ENCODE measurements at regions not wholly inside any gene's neighbourhood (a gene's known extent, or its start where the extent isn't known, plus 50 kb on each side); places are given as distances from the start of the nearest gene placed in this dataset.
"Not testable (repeated sequence)": the region's sequence is repeated elsewhere in the genome, so short reads cannot be mapped to it uniquely, and the experiment has no call there.

DNA sequence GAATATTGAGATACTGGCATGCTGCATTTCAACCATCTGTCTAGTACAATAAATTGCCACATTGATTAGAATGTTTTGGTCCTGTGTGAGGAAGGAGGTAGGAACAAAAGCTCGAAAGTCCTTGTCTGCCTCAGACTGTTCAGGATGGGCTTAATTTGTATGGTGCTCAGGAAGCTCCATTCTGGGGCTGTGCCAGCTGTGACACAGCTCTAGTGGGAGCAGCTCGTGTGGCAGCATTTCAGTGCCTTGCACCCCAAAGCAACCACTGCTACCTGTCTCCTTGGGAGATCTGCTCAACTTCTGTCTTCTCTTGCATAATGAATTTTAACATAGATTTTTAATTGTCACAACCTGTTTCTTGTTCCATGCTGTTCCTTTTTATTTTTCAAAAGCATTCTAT is 144.4 kb upstream of the THUMPD2 start:
- DNase-seq = no peak

DNA sequence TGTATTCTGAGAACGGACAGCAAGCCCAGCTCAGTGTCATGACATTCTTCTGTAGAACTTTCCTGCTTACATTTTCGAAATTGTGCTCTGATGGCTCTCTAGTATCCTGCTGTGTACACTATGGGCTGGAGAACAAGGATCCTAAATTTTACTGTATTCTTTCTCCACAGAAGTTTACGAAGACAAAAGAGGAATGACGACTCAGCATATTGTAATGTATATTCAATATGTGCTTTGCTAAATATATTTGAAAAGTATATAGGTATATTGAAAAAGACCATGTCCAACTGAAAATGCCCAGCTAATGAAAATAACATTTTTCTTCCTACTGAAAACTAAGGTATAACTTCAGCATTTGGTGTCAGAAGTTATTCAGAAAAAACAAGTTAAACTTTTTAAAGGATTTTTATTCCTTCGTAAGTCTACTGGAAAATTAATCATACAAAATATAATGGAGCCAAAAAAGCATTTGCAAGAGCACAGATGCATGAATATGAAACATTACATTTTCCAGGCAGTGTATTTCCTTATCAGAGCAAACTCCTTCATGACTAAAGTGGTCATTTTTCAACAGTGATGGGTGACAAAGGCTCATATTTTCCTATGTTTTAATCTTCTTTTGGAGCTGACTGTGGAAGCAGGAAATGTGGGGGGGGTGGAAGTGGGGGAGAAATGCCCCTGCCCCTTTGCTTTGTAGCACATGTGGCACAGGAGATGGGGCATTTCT is 143.8 kb upstream of the THUMPD2 start:
- DNase-seq = no peak

DNA sequence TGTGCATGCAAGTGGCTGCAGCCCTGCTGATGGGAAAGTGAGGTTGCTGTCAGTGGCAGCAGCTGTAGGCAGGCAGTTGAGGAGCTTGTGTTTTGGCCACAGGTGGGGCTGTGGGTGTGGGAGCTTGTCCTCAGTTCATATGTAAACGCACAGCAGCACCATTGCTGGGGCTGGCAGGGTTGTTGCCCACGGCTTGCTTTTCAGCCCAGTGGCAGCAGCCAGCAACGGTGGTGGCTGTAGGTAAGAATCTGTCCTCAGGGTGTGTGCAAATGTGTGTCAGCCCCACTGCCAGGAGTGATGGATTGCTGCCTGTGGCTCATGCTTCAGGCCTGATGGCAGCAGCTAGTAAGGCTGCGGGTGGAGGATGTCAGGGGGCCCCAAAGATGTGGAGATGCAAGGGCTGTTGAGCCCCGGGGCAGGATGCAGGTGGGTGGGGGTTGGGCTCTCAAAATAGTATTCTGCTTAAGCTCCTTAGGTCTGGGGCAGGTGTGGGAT is 141.3 kb upstream of the THUMPD2 start:
- no peak for DNase-seq

DNA sequence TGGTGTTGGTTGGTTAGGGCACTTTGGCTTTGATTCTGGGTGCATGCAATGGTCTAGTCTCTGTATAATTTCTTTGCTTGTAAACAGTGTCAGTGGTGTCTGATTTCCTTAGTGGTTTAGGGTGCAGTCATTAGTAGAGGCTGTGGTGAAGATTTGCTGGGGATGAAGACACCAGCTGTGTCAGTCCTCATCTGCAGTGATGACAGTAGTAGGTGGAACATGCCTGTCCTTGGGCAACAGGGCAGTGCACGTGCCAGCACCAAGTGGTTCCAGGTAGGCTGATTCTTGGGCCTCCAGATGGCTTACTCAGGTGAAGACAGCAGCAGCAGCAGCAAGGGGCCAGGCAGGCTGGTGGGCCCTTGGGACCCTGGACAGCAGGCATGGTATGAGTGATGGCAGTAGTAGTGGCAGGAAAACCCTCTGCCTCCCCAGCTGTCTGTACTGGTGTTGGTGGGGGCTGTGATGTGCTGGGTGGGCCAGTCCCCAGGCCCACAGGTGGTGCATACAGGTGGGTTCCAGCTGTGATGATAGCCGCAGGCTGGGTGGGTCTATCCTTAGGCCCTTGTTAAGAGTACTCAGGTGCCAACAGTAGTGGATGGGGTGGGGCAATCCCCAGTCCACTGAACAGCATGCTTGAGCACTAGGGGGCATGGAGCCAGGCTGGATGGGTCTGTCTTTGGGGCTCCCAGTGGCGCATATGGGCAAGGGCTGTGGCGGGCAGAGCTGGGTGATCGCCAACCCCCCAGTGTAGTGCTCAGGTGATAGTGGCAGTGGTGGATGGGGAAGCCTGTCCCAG is 140.7 kb upstream of the THUMPD2 start:
- no peak for DNase-seq

DNA sequence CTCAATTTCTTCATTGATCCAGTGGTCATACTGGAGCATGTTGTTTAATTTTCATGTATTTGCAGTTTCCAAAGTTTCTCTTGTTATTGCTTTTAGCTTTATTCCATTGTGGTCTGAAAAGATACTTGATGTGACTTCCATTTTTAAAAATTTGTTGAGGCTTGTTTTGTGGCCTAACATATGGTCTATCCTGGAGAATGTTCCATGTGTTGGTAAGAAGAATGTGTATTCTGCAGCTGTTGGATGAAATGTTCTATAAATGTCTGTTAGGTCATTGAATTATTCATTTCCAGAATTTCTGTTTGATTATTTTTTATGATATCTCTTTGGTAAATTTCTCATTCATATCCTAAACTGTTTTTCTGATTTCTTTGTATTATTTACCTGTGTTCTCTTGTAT is 139.8 kb upstream of the THUMPD2 start:
- DNase-seq = no peak

DNA sequence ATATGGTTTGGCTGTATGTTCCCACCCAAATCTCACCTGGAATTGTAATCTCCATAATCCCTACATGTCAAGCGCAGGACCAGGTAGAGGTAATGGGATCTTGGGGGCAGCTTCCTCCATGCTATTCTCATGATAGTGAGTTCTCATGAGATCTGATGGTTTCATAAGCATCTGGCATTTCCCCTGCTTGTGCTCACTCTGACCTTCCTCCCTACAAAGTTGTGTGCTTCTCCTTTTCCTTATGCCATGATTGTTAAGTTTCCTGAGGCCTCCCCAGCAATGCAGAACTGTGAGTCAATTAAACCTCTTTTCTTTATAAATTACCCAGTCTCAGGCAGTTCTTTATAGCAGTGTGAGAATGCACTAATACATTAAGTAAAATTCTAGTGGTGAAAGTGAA is 138.3 kb upstream of the THUMPD2 start:
- not testable (repeated sequence) for DNase-seq

DNA sequence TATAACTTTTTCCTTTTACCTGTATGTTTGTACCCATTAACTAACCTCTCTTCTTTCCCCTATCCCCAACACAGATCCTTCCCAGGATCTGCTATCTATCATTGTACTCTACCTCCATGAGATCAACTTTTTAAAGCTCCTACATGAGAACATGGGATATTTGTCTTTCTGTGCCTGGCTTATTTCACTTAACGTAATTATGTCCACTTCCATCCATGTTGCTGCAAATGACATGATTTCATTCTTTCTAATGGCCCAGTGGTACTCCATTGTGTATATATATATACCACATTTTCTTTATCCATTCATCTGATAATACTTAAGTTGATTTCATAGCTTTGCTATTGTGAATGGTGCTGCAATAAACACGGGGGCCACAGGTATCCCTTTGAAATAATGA is 135.9 kb upstream of the THUMPD2 start:
- no peak for DNase-seq

DNA sequence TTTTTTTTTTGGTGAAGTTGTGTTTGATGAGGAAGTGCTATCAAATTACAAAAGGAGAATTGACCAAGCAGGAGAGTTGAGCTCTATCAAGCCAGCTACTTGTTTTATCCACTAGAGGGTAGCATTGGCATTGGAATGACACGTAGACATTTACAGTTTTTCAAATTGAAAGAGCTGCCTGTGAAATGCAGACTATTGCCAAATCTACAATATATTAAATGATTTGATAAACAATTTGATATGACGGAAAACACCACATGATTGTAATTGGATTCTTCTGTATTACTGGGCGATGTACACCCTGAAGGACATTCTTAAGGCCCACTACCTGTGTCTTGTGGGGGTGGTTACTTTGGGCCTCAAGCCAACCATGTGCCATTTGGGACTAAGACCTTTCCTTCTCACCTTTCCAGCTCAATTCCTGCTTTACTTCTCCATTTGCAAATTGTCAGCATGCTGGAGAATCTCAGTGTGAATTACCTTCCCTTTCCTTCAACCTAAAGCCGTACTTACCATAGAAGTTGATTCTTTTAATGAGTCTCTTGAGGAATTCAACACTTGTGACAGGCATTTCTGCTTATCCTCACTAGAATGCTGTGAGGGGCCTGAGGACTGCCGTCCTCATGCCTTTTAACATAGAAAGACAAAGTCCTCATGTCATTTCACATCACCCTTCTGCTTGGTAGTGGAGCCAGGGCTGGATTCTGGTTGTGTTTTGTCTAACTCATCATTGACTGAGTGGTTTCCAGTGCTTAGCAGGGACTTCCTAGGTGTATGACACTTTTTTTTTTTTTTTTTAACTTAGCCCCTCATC is 134.8 kb upstream of the THUMPD2 start:
- peak in 1 of 2 experiments; percentile 69 for DNase-seq

DNA sequence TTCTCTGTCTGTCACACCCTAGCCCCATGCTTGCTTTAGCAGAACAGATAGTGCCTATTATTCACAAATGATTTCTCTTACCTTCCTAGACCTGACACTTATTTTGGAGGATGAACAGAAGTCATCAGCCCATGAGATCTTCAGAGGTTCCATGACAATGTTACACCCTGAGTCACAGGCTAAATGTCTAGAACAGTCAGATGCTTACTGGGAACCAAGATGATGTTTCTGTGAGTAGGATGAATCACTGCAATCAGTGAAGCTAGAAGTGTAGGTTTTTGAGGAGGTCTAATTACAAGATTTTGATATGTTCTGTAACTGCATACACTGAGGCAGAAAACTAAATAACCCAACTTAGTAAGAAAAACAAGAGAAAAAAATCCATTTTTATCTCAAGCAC is 123.0 kb upstream of the THUMPD2 start:
- DNase-seq = no peak

DNA sequence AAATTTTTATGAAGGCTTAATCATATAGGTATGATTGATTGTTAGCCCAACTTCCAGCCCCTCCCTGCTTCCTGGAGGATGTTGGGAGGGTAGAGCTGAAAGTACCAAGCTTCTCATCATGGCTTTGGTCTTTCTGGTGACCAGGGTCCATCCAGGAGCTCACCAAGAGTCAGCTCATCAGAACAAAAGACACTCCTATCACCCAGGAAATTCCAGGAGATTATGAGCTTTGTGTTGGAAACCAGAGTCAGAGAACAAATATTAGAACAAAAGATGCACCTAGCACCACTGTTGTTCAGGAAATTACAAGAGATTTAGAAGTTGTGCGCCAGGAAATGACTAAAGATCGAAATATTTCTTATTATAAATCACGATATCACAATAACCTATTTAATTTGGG is 119.9 kb upstream of the THUMPD2 start:
- no peak for DNase-seq

DNA sequence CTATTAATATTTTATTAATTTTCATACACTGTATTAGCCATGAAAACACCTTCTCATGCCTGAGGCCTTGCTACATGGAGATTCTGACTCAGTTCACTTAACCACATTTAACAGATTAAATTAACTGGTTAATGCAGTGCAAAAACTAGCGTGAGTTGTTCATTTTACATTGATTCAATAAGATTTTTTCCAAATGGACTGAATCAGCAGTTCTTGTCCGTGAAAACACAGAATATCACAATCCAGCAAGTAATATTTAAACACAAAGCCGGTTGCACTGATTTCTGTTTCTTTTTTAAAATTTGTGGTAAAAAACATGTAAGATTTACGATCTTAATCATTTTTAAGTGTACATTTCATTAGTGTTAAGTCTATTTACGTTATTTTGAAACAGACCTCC is 118.2 kb upstream of the THUMPD2 start:
- DNase-seq = no peak

DNA sequence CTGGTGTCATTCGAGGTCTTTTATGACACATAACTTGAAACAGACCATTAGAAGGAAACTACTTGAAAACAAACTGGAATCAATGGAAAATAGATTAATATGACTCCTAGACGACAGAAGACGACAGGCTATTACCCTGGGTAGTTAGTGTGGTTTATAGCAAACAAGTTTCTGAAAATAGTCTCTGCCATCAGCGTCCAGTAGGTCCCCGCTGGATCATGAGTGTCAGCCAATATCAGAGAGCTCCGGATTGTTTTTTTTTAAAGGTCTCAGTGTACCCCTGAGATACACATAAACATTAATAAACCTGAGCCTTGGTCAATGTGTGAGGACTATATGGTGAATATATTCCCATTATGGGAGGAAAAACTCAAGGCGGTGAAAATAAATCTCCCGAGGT is 115.0 kb upstream of the THUMPD2 start:
- DNase-seq = no peak

DNA sequence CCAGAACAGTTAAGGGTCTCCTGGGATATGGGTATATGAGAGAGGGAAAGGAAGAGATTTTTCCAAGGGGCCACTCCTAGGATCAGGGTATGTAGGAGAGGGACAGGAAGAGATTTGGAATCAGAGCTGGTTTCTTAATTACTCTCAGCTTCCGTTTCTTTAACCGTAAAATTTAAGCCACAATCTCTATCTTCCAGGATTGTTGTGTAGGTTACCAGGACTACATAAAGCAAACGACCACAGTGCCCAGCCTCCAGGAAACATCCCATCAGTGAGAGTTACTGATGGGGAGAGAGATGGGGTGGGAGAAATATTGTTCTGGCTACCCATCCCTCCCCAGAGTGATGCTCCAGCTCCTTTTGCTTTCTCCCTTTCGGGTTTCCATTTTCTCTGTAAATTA is 114.6 kb upstream of the THUMPD2 start:
- DNase-seq = no peak

DNA sequence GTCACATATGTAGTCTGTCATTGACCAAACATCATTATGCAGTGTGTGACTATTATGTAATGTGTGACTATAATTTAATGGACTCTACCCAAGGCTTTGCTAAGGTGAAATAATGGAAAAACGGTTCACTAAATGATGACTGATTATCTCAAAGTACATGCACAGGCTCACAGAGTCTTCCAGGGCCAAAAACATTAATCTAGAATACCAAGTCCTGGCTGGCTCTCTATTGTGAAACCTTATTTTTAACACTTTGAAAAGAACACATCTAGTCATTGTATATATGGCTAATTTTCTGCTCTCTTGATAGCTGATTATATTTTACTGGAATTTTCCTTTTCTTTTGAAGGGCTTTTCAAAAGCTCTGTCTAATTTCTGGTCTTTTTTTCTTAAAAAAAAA is 102.9 kb upstream of the THUMPD2 start:
- DNase-seq = no peak

DNA sequence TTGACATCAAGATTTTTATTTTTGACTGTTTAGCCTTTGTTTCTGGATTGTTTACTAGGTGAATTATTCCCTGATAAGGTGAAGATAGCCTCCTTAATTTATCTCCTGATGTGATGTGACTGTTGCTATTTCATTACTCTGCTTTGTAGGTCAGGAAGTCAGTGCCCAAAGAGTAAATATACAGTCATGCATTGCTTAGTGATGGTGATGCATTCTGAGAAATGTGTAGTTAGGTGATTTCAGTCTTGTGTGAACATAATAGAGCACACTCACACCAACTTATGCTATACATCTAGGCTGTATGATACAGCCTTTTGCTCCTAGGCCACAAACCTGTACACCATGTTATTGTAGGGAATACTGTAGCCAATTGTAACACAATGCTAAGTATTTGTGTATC is 102.4 kb upstream of the THUMPD2 start:
- no peak for DNase-seq

DNA sequence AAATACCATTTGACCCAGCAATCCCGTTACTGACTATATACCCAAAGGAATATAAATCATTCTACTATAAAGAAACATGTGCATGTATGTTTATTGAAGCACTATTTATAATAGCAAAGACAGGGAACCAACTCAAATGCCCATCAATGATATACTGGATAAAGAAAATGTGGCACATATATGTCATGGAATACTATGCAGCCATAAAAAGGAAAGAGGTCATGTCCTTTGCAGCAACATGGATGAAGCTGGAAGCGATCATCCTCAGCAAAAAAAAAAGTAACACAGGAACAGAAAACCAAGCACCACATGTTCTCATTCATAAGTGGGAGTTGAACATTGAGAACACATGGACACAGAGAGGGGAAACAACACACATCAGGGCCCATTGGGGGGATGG is 99.9 kb upstream of the THUMPD2 start:
- not testable (repeated sequence) for DNase-seq

DNA sequence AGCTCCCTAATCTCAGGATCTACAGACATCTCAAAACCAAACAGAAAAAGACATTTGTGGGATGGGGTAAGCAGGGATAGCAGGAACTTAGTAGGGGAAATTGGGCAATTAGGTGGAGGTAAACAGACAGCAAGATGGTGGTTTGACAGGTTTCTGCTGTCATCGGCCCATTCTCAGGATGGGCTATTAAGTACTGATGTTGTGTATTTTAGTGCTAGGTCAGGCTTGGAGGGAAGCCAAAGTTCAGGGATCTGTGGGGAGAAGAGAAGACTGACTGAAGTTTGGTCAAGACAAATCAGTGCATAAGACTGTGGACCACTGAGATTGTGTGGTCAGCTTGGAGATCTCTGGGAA is 96.8 kb upstream of the THUMPD2 start:
- DNase-seq = no peak

DNA sequence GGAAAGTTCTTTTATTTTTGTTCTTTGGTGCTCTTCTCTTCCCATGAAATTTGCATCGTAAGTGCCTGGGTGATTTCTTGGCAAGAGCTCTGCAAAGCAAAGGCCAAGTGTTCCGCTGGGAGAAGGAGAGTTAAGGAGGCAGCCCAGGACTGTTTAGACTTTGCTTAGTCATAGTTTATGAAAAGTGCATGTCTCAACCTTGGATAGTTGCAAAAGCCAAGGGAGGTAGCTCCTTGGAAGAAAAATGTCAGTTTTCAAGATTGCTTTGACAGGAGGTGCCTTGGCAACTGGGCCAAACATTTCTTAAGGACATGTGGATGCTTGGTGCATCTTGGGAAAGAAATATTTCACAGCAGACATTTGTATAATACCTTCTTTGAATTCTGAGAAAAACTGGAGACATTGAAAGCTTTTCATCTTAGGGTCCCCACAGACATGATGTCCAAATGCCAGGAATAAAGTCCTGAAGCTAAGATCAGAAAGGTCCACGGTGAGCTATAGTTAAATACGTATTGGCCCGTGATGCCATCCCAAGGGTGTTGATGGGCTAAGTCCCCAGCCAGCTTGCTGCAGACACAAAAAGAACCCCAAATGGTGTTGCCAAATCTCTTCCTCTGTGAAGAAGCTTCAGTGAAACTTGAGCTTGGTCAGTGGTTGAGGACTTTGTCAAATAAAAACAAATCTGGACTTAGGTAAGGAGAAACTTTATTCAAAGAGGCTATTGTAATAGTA is 96.3 kb upstream of the THUMPD2 start:
- DNase-seq = no peak

DNA sequence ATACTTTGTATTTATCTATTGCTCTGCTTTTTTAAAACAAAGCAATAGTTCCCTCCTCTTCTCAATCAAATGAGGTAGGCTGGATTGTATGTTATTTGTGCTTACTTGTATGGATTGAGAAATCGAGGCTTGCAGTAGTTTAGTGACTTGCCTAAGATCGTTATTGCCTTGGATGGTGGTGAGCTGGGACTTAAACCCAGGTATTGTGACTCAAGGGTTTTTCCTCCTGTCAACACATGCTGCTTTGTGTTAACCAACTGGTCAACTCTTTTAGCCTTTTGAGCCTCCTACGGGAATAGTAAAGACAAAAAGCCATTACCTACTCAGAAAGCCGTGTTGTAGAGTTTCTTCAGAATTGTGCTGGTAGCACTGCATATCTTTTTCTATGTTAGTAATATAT is 95.2 kb upstream of the THUMPD2 start:
- no peak for DNase-seq

DNA sequence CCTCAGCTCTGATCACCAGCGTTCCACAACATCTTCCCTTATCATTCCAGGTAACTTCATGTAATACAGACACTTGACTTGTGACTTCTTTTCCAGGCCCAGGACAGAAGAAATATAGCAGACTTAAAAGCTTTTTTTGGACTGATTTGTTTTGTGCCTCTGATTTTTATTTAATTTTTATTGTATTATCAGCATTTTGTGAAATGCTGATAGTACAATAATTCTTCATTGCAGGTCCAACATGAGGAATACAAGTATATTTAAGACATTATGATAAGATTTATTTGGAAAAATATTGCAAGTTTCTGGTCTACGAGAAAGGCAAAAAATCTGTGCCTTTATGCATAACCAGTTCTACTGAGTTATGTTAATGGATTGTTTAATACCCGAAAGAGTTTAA is 94.5 kb upstream of the THUMPD2 start:
- no peak for DNase-seq

DNA sequence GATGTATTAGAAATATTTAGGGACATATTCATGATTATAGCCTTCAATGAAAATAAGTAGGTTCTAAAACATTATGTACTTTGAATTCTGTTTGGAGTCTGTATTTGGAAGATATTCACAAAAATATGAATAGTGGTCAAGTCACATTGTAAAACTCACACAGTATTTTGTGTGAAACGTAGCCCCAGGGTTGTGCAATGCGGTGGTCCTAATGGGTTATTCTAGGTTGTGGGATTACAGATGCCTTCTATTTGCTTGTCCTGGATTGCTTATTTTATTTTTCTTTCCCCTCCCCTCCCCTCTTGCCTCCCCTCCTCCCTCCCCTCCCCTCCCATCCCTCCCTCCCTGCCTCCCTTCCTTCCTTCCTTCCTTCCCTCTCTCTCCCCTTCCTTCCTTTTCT is 93.7 kb upstream of the THUMPD2 start:
- DNase-seq = no peak

DNA sequence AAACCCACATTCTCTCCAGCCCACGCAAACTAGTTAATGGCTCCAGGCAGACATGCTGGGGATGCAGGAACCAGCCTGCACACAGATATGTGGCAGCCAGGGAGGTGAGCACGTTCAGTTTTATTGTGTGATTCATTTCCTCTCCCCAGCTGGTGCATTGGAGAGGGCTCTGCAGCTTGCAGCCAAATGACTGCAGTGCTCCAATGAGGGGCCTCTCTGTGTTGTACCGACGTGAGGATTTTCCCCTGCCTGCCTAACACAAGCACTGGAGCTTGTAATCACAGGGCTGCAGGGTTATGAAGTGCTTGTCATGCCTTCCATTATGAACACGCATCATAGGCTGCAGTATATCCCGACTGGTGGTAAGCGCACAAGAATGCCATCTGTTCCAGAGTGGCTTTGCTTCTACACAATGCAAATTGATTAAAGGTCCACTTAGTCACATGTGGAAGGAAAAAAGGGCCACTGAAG is 92.3 kb upstream of the THUMPD2 start:
- no peak for DNase-seq

DNA sequence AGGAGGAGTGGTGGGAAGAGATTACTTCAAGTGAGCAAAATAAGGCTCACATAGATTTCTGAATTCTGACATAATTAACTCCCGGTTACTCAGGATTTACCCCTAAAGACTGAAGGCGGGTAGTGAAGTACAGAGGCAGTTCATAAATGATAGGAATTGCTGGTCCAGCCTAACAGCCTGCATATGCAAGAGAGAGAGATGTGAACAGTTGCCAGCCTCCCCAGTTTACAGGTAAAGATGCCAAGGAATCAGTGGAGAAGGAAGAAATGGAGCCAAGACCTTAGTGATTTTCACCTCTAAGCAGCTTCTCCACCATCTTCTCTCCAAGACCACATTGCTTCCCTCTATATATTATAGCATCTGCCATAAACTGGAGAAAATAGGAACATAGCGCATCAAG is 91.8 kb upstream of the THUMPD2 start:
- no peak for DNase-seq

All from SW 1271 (cell line).